GM21717 (cell line): ENCODE measurements at regions not wholly inside any gene's neighbourhood (a gene's known extent, or its start where the extent isn't known, plus 50 kb on each side); places are given as distances from the start of the nearest gene placed in this dataset.

Experiments used
- ATAC-seq: cut with Tn5 transposase; IDR thresholded peaks from one replicate; pipeline ENCODE4 v1.9.1; 2021; ENCODE audit warnings: mild to moderate bottlenecking, moderate library complexity; ENCODE audit not compliant: unreplicated experiment

DNA sequence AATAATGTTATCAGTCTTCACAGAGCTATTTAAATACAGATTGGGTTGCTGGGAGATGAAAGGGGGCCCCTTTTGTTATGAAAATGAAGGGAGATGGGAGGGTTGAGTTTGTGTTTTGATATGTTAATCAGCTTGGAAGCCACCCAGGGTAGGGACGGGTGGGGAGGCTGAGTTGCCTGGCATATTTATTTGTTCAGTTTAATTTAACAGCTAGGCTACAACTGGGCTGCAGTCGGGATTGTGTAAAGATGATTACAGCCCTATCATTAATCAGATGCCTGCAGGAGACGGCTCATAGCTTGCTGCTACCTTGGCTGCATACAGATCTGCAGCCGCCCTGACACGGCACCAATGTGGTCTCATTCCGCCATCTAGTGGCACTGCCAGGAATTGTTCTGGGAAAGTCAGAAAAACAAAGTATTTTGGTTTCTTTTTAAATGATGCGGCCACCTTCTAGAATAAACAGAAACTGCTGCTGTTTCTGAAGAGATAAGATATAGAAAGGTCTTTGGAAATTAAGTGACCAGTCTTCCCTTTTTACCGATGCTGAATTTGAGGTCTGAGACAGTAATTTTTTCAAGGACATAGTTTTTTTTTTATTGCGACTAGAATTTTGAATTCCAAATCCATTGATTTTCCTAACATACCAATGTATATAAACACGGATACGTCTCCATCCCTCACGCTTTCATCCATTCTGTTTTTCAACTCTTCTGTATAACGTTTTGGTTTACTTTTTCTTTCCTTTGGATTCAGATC, 458.0 kb upstream of the ASIC2 start:
- ATAC-seq, result no peak

DNA sequence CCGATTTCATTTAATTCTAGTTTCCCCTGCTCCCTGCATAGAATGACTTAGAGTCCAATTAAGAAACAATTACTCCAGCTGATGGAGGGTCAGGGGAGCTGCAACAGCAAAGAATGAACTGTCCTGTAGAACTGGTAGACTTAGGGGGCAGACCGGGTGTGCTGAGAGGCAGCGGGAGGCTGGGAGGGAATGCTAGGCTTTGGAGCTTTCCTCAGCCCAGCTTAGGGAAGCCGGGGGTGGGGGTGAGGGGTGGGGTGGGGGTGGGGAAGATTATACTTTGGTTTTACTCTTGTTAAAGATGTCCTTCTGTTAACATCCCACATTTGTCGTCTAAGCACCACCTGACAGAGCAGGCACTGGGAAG, 458.6 kb upstream of the ASIC2 start:
- no peak for ATAC-seq

- no peak for ATAC-seq
Measured at GRCh38 chr17:33753452-33753851, 460.4 kb upstream of the ASIC2 start.

DNA sequence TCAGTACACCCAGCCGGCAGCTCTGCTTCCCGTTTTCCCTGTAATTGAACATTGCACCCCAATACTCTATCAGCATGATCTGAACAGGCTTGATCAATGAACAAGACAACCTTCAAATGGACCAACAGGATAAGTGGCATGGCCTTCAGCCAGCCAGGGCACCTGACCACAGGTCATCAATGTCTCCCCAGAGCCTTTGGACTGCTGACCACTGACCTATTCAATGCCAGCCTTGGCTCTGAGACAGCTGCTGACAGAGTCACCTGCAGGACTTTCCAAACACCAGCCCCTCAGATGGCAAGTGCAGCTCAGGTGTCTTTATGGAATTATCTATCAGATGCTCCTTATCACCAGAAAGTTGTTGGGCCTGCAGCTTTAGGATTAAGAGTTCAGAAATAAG, 462.9 kb upstream of the ASIC2 start:
- no peak for ATAC-seq

DNA sequence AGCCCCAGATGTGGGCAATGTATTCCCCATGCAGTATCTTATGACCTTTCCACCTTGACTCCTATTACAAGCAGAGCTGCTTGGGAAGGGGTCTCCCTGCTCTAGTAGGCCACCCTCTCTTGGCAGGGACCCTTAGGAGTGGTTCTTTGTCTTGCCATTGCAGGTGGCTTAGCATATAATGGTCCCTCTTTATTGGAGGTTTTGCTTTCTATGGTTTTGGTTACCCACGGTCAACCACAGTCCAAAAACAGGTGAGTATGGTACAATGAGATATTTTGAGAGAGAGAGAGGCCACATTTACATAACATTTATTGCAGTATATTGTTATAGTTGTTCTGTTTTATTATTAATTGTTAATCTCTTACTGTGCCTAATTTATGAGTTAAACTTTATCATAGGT, 472.8 kb upstream of the ASIC2 start:
- no peak for ATAC-seq

GRCh38 chr17:33766721-33767120, 473.6 kb upstream of the ASIC2 start:
- ATAC-seq, result no peak

GRCh38 chr17:33769066-33769465, 476.0 kb upstream of the ASIC2 start:
- no peak for ATAC-seq

DNA sequence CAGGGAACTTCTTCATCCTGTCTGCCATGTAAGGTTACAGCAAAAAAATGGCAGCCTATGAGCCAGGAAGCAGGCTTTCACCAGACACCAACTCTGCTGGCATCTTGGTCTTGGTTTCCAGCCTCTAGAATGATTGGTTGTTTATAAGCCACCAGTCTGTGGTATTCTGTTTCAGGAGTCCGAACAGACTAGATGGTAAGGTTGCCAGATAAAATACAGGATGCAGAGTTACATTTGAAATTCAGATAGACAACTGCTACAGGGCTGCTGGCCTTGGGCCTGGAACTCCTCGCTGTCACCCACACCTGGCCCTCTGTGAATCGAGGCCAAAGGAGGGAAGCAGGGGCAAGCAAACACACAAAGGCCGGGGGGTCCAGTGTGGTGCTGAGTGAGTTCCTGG, 478.8 kb upstream of the CCL2 start:
- ATAC-seq, result no peak

DNA sequence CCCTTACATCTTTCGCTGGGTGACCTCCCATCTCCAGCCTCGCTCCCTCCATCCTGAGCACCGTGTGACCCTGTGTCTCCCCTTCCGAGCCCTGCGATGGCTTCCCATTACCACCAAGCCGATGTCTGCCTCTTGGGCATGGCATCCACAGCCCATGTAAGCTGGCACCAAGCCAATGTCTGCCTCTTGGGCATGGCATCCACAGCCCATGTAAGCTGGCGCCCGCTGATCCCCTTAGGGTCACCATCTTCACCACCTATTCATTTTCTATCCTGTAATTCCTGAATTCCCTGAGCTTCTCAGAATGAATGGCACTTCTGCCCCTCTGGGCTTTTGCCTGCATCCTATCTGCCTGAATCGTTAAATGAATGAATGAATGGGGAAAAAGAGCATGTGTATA, 478.2 kb upstream of the CCL2 start:
- ATAC-seq, result no peak

GRCh38 chr17:33777674-33778073, 477.4 kb upstream of the CCL2 start:
- ATAC-seq, result no peak

DNA sequence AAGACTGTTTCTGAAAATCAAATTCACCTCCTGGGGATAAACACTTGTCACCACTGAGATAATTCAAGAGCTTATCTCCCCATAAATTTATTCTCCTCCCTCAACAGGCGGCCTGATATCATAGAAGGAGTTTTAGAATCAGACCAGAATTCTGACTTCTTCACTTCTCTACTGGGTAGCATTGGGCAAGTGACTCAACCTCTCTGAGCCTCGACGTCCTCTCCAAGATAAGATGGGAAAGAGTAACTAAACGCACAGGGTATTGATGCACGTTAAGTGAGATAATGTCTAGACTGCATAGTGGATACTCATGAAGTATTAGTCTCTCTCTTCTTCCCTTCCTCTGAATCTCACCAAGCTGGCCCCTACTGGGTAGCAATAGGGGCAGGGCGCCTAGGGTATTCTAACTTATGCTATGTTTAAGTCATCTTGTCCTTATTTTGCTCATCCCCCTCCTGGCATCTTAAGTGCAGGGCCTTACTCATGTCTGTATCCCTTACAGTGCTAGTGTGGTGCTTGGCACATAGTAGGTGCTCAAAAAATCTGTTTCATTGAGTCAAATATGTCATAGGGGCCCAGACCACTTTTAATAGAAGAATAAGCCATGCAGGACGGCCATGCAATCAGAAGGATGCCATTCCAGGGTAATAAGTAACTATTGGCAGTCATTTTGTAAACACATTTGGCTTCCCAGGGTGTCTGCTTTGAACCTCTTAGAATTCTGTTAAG, 476.4 kb upstream of the CCL2 start:
- ATAC-seq, result no peak

DNA sequence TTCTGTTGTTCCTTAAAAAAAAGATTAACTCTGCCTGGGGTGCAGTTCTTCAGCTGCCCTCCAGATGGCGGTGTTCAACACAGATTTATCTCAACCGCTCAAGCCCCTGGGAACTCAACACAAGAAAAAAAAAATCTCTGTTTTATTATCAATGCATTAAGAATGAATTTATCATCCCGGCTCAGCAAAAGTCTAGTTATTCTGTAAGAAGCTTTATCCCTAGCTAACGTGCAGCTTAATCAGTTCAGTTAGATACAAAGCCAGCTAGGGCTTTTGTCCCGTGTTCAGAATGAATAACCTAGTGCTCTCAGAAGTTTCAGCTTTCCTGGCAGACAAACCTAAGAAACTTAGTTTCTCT, 475.9 kb upstream of the CCL2 start:
- ATAC-seq, result no peak

DNA sequence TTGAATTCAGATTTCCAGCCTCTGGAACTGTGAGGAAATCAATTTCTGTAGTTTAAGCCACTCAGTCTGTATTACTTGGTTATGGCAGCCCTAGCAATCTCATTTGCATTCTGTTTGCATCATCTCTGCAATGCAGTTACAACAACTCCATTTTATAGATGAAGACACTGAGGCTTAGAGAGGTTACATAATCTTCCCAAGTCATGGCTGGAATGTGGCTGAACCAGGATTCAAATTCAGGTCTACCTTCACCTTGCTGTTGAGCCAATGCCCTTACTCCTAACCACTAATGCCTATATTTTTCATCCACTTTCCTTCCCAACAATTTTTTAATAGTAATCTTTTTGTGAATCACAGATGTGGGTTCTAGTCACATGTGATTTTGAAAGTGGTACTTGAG, 469.8 kb upstream of the CCL2 start:
- ATAC-seq, result no peak

- no peak for ATAC-seq
Measured at GRCh38 chr17:33786478-33786877, 468.6 kb upstream of the CCL2 start.

DNA sequence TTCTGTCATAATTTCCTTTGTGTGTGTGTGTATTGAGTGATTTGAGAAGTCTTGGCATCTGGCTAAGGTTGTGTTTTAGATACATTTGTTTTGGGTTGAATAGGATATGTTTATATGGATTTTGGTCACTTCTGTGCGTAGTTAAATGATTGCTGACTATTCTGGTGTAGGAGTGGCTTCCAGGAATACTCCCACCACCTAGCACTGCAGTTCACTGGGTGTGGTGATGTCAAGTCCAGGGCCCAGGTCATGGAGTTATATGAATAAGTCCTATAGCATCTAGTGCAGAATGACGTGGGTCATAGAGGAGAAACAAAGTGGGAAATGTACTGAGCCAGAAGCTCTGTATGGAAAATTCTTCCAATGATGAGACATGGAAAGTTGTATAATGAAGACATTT, 465.4 kb upstream of the CCL2 start:
- ATAC-seq, result no peak

DNA sequence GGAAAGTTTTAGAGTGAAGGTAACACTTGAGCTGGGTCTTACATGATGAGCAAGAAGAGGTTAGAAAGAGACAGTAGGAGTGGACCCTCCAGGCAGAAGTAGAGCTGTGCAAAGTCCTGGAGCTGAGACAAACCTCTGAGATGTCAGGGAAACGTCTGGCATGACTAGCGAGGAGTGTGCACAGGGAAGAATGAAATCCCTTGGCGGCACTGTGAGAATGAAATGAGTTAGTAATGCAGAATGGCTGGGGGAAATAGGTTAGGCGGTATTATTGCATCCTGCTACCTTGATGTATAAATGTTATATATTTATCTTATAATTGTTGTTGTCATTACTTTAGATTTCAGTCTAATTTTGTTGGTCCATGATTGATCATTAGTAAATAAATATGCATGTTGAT, 457.9 kb upstream of the CCL2 start:
- no peak for ATAC-seq

- no peak for ATAC-seq
Measured at GRCh38 chr17:33798308-33798707, 456.8 kb upstream of the CCL2 start.

- ATAC-seq, result no peak
Measured at GRCh38 chr17:33802349-33803198, 452.5 kb upstream of the CCL2 start.

- no peak for ATAC-seq
Measured at GRCh38 chr17:33803199-33803685, 451.8 kb upstream of the CCL2 start.

DNA sequence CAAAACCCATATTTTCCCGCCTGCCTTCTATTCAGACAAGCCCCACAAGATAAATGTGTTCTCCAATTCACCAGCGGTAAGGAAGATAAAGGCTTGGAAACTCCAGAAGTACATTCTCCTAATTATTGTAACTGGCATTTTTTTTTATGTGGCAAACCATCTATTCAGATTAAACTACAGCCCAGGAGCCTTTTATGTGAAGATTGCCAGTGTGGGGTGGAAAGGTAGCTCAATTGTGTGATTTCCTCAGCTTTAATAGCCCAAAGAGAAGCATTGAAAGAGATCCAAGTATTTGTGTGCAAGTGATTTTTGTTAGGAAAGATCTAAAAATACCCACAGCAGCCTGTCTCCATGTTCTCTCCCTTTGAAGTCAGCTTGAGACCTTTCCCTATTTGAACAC, 451.4 kb upstream of the CCL2 start:
- ATAC-seq, result no peak

DNA sequence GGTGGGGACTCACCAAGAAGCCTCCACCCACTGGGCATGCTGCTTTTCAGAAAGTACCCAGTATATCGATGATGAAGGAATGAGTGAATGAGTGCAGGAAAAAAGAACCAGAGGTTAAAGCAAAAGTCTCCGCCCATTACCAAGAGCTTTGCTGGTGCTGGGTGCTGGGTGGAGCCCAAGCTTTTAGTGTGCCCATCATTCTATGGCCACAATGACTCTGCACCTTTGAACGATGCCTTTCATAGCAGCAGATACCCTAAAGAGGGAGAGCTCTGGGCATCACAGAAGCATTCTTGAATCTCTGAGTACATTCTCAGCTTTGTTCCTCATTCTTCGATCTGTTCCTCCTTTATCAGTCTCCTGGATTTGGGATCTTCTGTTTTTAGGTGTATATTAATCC, 450.7 kb upstream of the CCL2 start:
- no peak for ATAC-seq

GRCh38 chr17:33806631-33807030, 448.5 kb upstream of the CCL2 start:
- ATAC-seq, result no peak
